Tibial nerve (tissue), 4 donors: ENCODE measurements at regions not wholly inside any gene's neighbourhood (a gene's known extent, or its start where the extent isn't known, plus 50 kb on each side); places are given as distances from the start of the nearest gene placed in this dataset.

Experiments used
- CTCF ChIP-seq, 5 experiments: fragments of 200-600 bp in 3 of 5; fragments of 450-650 bp in 2 of 5; sonication (generic) in 3 of 5; IDR thresholded peaks; one replicate each; pipeline ENCODE4 v1.5.1; 2016 to 2019; ENCODE audit warnings: antibody characterized with exemption in 5 of 5, mild to moderate bottlenecking in 3 of 5, moderate library complexity in 2 of 5
- EP300 ChIP-seq, 2 donors: sonication (generic); formaldehyde crosslinking; IDR thresholded peaks; one replicate each; pipeline ENCODE4 v1.6.1; 2017; ENCODE audit warnings: antibody characterized with exemption in 2 of 2, mild to moderate bottlenecking in 1 of 2

DNA sequence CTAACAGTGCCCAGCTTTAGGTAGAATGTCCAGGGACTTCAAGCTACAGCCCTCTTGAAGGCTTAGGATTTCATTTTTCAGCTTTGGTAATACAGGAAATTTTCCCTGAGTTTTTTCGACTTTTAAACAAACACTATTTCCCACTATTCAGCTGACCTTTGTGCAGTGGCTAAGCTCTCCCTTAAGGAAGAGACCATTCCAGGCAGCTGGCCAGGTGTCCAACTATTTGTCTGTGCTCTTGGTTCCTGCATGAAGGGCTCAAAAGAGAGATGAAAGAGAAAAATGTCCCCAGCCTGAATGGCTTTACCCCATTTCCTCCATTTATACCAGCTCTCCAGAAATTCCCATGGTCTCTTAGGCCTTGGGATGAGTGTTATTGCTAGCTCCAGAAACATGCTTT, 111.9 kb upstream of the KLF8 start:
- TF ChIP-seq CTCF (IDR thresholded peaks at IDR 0.05) (no peak), EP300 (IDR thresholded peaks at IDR 0.05) (no peak)
